Breast epithelium (tissue), 3 donors: ENCODE measurements at regions not wholly inside any gene's neighbourhood (a gene's known extent, or its start where the extent isn't known, plus 50 kb on each side); places are given as distances from the start of the nearest gene placed in this dataset.

Experiments used
- CTCF ChIP-seq, 3 donors: fragments of 450-650 bp; IDR thresholded peaks; one replicate each; pipeline ENCODE4 v1.5.1; 2016 to 2017; ENCODE audit warnings: antibody characterized with exemption in 3 of 3, mild to moderate bottlenecking in 3 of 3, moderate library complexity in 3 of 3
- POLR2AphosphoS5 ChIP-seq, 3 donors: sonication (generic); formaldehyde crosslinking; IDR thresholded peaks; one replicate each; pipeline ENCODE4 v1.6.1; 2017; ENCODE audit warnings: antibody characterized with exemption in 3 of 3

DNA sequence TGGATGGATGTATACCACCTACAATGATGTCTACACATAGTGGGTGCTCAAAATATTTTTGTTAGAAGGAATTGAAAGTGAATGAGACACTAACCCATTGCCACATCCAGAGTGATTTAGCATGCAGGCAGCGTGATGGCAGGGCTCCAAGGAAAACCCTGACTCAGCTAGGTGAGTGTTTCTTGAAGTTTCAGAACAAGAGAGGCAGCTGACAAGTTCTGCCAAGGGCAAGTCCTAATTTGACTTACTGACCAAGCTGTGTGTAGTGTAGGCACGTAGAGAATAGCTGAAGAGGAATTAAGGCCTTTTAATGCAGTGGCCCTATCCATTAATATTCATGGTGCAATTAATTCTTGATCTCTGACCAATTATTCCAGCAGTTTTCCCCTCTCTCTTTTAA lies 107.8 kb upstream of the ATP10B start:
- TF ChIP-seq CTCF (IDR thresholded peaks at IDR 0.05) (no peak), POLR2AphosphoS5 (IDR thresholded peaks at IDR 0.05) (no peak)
